Esophagus squamous epithelium (tissue), 4 donors: ENCODE measurements at regions not wholly inside any gene's neighbourhood (a gene's known extent, or its start where the extent isn't known, plus 50 kb on each side); places are given as distances from the start of the nearest gene placed in this dataset.

Experiments
- POLR2A ChIP-seq, 4 donors: fragments of 450-650 bp; IDR thresholded peaks; one replicate each; pipeline ENCODE4 v1.6.1; 2017; ENCODE audit warnings: antibody characterized with exemption in 4 of 4, mild to moderate bottlenecking in 4 of 4, moderate library complexity in 3 of 4
- TF ChIP-seq, protein P1 (sequence below), 6 experiments: fragments of 450-650 bp in 4 of 6; fragments of 200-600 bp in 2 of 6; sonication (generic) in 2 of 6; IDR thresholded peaks; one replicate each; pipeline ENCODE4 v1.5.1; 2016 to 2019; ENCODE audit warnings: antibody characterized with exemption in 6 of 6, mild to moderate bottlenecking in 4 of 6, moderate library complexity in 4 of 6

DNA sequence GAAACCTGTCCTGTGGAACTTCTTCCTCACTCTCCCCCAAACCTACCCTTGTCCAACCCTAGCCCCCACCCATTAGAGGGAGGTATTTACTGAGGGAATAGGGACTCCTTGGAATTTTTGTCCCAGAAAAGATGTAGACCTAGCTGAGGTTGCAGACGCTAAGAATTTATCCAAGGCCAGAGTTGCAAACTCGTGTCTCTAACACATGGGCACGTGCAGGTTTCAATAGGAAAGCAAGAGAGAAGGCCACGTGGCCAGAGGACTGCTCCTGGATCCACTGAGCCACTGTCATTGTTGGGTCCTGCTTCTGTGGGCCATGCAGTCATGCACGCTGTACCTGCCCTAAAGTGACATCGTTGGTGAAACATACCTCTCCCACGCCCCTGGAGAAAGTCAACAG is 243.4 kb upstream of the KCNG1 start:
- TF ChIP-seq, protein P1, sequence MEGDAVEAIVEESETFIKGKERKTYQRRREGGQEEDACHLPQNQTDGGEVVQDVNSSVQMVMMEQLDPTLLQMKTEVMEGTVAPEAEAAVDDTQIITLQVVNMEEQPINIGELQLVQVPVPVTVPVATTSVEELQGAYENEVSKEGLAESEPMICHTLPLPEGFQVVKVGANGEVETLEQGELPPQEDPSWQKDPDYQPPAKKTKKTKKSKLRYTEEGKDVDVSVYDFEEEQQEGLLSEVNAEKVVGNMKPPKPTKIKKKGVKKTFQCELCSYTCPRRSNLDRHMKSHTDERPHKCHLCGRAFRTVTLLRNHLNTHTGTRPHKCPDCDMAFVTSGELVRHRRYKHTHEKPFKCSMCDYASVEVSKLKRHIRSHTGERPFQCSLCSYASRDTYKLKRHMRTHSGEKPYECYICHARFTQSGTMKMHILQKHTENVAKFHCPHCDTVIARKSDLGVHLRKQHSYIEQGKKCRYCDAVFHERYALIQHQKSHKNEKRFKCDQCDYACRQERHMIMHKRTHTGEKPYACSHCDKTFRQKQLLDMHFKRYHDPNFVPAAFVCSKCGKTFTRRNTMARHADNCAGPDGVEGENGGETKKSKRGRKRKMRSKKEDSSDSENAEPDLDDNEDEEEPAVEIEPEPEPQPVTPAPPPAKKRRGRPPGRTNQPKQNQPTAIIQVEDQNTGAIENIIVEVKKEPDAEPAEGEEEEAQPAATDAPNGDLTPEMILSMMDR (IDR thresholded peaks at IDR 0.05), result no peak
- no peak for TF ChIP-seq POLR2A (IDR thresholded peaks at IDR 0.05)
